GM19023 (cell line): ENCODE measurements at regions not wholly inside any gene's neighbourhood (a gene's known extent, or its start where the extent isn't known, plus 50 kb on each side); places are given as distances from the start of the nearest gene placed in this dataset.

Source experiments
- ATAC-seq: cut with Tn5 transposase; IDR thresholded peaks from one replicate; pipeline ENCODE4 v1.9.1; 2021; ENCODE audit warnings: mild to moderate bottlenecking, moderate library complexity; ENCODE audit not compliant: unreplicated experiment

GRCh38 chr6:140874066-140874465, 1258.7 kb upstream of the GJE1 start:
- no peak for ATAC-seq

GRCh38 chr6:140872885-140873284, 1259.8 kb upstream of the GJE1 start:
- ATAC-seq: no peak

- ATAC-seq: no peak
These were observed 1260.8 kb upstream of the GJE1 start for GRCh38 chr6:140871911-140872310.

- no peak for ATAC-seq
These were observed 1265.4 kb upstream of the GJE1 start for GRCh38 chr6:140867336-140867735.

GRCh38 chr6:140858381-140858971, 1274.2 kb upstream of the GJE1 start:
- no peak for ATAC-seq

- no peak for ATAC-seq
These were observed 1274.9 kb upstream of the GJE1 start for GRCh38 chr6:140857739-140858380.

- no peak for ATAC-seq
These were observed 1277.2 kb upstream of the GJE1 start for GRCh38 chr6:140855520-140855919.

GRCh38 chr6:140854318-140854717, 1278.4 kb upstream of the GJE1 start:
- ATAC-seq: no peak

GRCh38 chr6:140850438-140850837, 1282.3 kb upstream of the GJE1 start:
- ATAC-seq: no peak

GRCh38 chr6:140849456-140849855, 1283.3 kb upstream of the GJE1 start:
- ATAC-seq: no peak

GRCh38 chr6:140847262-140847645, 1285.5 kb upstream of the GJE1 start:
- no peak for ATAC-seq

- ATAC-seq: no peak
These were observed 1286.0 kb upstream of the GJE1 start for GRCh38 chr6:140846503-140847261.

GRCh38 chr6:140845701-140846100, 1287.0 kb upstream of the GJE1 start:
- no peak for ATAC-seq

- no peak for ATAC-seq
These were observed 1288.6 kb upstream of the GJE1 start for GRCh38 chr6:140844167-140844566.

- ATAC-seq: no peak
These were observed 1299.3 kb upstream of the GJE1 start for GRCh38 chr6:140833408-140833807.

GRCh38 chr6:140830666-140831065, 1302.1 kb upstream of the GJE1 start:
- ATAC-seq: no peak

- no peak for ATAC-seq
These were observed 1303.9 kb upstream of the GJE1 start for GRCh38 chr6:140828856-140829255.

GRCh38 chr6:140827593-140827992, 1305.1 kb upstream of the GJE1 start:
- ATAC-seq: no peak

GRCh38 chr6:140825731-140826130, 1307.0 kb upstream of the GJE1 start:
- no peak for ATAC-seq

- ATAC-seq: no peak
These were observed 1308.1 kb upstream of the GJE1 start for GRCh38 chr6:140824595-140824994.

- no peak for ATAC-seq
These were observed 1311.5 kb upstream of the GJE1 start for GRCh38 chr6:140821196-140821595.

- no peak for ATAC-seq
These were observed 1315.5 kb upstream of the GJE1 start for GRCh38 chr6:140817176-140817575.
